IMR-90 (cell line): ENCODE measurements at regions not wholly inside any gene's neighbourhood (a gene's known extent, or its start where the extent isn't known, plus 50 kb on each side); places are given as distances from the start of the nearest gene placed in this dataset.

Experiments
- ATAC-seq: fragments of 200-7000 bp; cut with Tn5 transposase; 2 replicates; pipeline ENCODE4 v1.9.1; 2020; ENCODE audit warnings: low read depth, mild to moderate bottlenecking, moderate library complexity
- BruUV-seq: library from RNA; stranded (reverse); fragments of 400-500 nt; replicated peaks from 2 replicates; lab custom pipeline; 2021; lab: Mats Ljungman, UMichigan
- CTCF ChIA-PET: fragments of 300-600 bp; formaldehyde crosslinking; extraction: SDS; loops from one replicate; lab custom pipeline; 2021; ENCODE audit warnings: antibody characterized with exemption; lab: Yijun Ruan, JAX
- POLR2A ChIA-PET: fragments of 300-600 bp; sonication (Branson Sonifier 250); formaldehyde crosslinking; loops from one replicate; lab custom pipeline; 2022; ENCODE audit warnings: antibody characterized with exemption; ENCODE audit not compliant: unreplicated experiment; lab: Charles Lee
- DNase-seq: peaks from one replicate; pipeline ENCODE4 v3.0.0; 2013
- H2AFZ ChIP-seq: replicated peaks from 2 replicates; pipeline ENCODE3; 2013; ENCODE audit warnings: low read length, mild to moderate bottlenecking; ENCODE audit not compliant: poor library complexity
- H2AK5ac ChIP-seq: 2 replicates; pipeline ENCODE4 v1.6.1; 2013; ENCODE audit warnings: low read depth, low read length, inconsistent platforms
- H2AK9ac ChIP-seq: replicated peaks from 2 replicates; pipeline ENCODE3; 2013; ENCODE audit warnings: mild to moderate bottlenecking, low read depth, low read length, moderate library complexity; ENCODE audit not compliant: poor library complexity
- H2BK120ac ChIP-seq: 2 replicates; pipeline ENCODE4 v1.6.1; 2013; ENCODE audit warnings: low read depth, low read length, inconsistent platforms
- H2BK15ac ChIP-seq: 3 replicates; pipeline ENCODE4 v1.6.1; 2013; ENCODE audit warnings: low read depth, low read length, inconsistent platforms
- H2BK20ac ChIP-seq: 2 replicates; pipeline ENCODE4 v1.6.1; 2013; ENCODE audit warnings: low read depth, mild to moderate bottlenecking, inconsistent platforms, low read length, moderate library complexity
- H2BK5ac ChIP-seq: 2 replicates; pipeline ENCODE4 v1.6.1; 2013; ENCODE audit warnings: mild to moderate bottlenecking, low read depth, low read length, inconsistent platforms; ENCODE audit not compliant: poor library complexity, severe bottlenecking
- H3K14ac ChIP-seq: replicated peaks from 2 replicates; pipeline ENCODE4 v1.6.1; 2013; ENCODE audit warnings: low read depth, low read length, inconsistent platforms
- H3K18ac ChIP-seq: 2 replicates; pipeline ENCODE4 v1.6.1; 2013; ENCODE audit warnings: low read depth, low read length, control low read depth
- H3K23ac ChIP-seq: 2 replicates; pipeline ENCODE4 v1.6.1; 2013; ENCODE audit warnings: low read depth, low read length, inconsistent platforms
- H3K27ac ChIP-seq: 2 replicates; pipeline ENCODE4 v1.5.1; 2013; ENCODE audit warnings: mild to moderate bottlenecking, control low read depth, low read length; ENCODE audit not compliant: insufficient read depth
- H3K27me3 ChIP-seq: 2 replicates; pipeline ENCODE4 v1.6.1; 2013; ENCODE audit warnings: low read length; ENCODE audit not compliant: control insufficient read depth, insufficient read depth
- H3K36me3 ChIP-seq: 2 replicates; pipeline ENCODE4 v1.6.1; 2013; ENCODE audit warnings: low read length, mixed read lengths; ENCODE audit not compliant: control insufficient read depth, insufficient read depth
- H3K4ac ChIP-seq: 2 replicates; pipeline ENCODE4 v1.6.1; 2013; ENCODE audit warnings: low read depth, low read length, inconsistent platforms
- H3K4me1 ChIP-seq: 2 replicates; pipeline ENCODE4 v1.6.1; 2013; ENCODE audit warnings: low read length, mixed read lengths; ENCODE audit not compliant: control insufficient read depth, insufficient read depth
- H3K4me2 ChIP-seq: 2 replicates; pipeline ENCODE4 v1.6.1; 2013; ENCODE audit warnings: low read depth, mild to moderate bottlenecking, control low read depth, low read length, moderate library complexity
- H3K4me3 ChIP-seq: 2 replicates; pipeline ENCODE4 v1.5.1; 2013; ENCODE audit warnings: low read depth, mild to moderate bottlenecking, control low read depth, low read length, moderate library complexity; ENCODE audit not compliant: insufficient read depth
- H3K56ac ChIP-seq: 2 replicates; pipeline ENCODE4 v1.6.1; 2013; ENCODE audit warnings: low read length, inconsistent platforms; ENCODE audit not compliant: insufficient read depth; ENCODE audit errors: extremely low read depth
- H3K79me1 ChIP-seq, 2 experiments: 2 replicates each; pipeline ENCODE4 v1.6.1; 2013; ENCODE audit warnings: low read length in 2 of 2, inconsistent platforms in 1 of 2, low read depth in 1 of 2
- H3K9ac ChIP-seq: 2 replicates; pipeline ENCODE4 v1.6.1; 2013; ENCODE audit warnings: low read depth, low read length, control low read depth
- H3K9me1 ChIP-seq: 2 replicates; pipeline ENCODE4 v1.6.1; 2013; ENCODE audit warnings: low read length, inconsistent platforms; ENCODE audit not compliant: insufficient read depth
- H3K9me3 ChIP-seq: 2 replicates; pipeline ENCODE4 v1.6.1; 2013; ENCODE audit warnings: low read length; ENCODE audit not compliant: control insufficient read depth, insufficient read depth
- H4K20me1 ChIP-seq: 2 replicates; pipeline ENCODE4 v1.6.1; 2013; ENCODE audit warnings: low read length, inconsistent platforms; ENCODE audit not compliant: insufficient read depth
- H4K5ac ChIP-seq: 2 replicates; pipeline ENCODE4 v1.6.1; 2013; ENCODE audit warnings: mild to moderate bottlenecking, low read depth, low read length, control low read depth
- H4K8ac ChIP-seq, 2 experiments: 2 replicates each; pipeline ENCODE4 v1.6.1; 2013; ENCODE audit warnings: low read depth in 2 of 2, low read length in 2 of 2, control low read depth in 1 of 2, inconsistent platforms in 1 of 2
- H4K91ac ChIP-seq: 2 replicates; pipeline ENCODE4 v1.6.1; 2013; ENCODE audit warnings: low read depth, low read length, inconsistent platforms; ENCODE audit not compliant: insufficient read depth
- CEBPB ChIP-seq: IDR thresholded peaks from 2 replicates; pipeline ENCODE4 v1.6.1; 2012; ENCODE audit warnings: low read depth, low read length, improper control_type of control experiment
- CHD1 ChIP-seq: IDR thresholded peaks from 2 replicates; pipeline ENCODE4 v1.6.1; 2012; ENCODE audit warnings: low read depth, low read length, improper control_type of control experiment
- FOS ChIP-seq: fragments of 150-350 bp; IDR thresholded peaks from 2 replicates; pipeline ENCODE4 v1.6.1; 2016; ENCODE audit warnings: low read depth, low read length
- MAZ ChIP-seq: IDR thresholded peaks from 2 replicates; pipeline ENCODE4 v1.6.1; 2012; ENCODE audit warnings: low read depth, mild to moderate bottlenecking, low read length, improper control_type of control experiment, moderate library complexity, borderline replicate concordance
- MXI1 ChIP-seq: IDR thresholded peaks from 2 replicates; pipeline ENCODE4 v1.6.1; 2012; ENCODE audit warnings: low read depth, mild to moderate bottlenecking, low read length, moderate library complexity, borderline replicate concordance
- RAD21 ChIP-seq: IDR thresholded peaks from 2 replicates; pipeline ENCODE4 v1.6.1; 2012; ENCODE audit warnings: low read length, improper control_type of control experiment
- RCOR1 ChIP-seq: IDR thresholded peaks from 2 replicates; pipeline ENCODE4 v1.6.1; 2012; ENCODE audit warnings: mild to moderate bottlenecking, low read length, improper control_type of control experiment; ENCODE audit not compliant: insufficient replicate concordance
- RFX5 ChIP-seq: IDR thresholded peaks from 2 replicates; pipeline ENCODE4 v1.8.0; 2012; ENCODE audit warnings: low read depth, mild to moderate bottlenecking, low read length, moderate library complexity
- SMC3 ChIP-seq: fragments of 150-350 bp; IDR thresholded peaks from 2 replicates; pipeline ENCODE4 v1.6.1; 2016; ENCODE audit warnings: low read depth, mild to moderate bottlenecking, antibody characterized with exemption, low read length, moderate library complexity
- WGBS, 2 experiments: methylation state at CpG; one replicate each; pipeline versions ENCODE4 v1.1.5 to v1.1.7; 2013; ENCODE audit warnings: missing lambda C conversion rate in 2 of 2; ENCODE audit not compliant: insufficient read length in 1 of 2; ENCODE audit errors: extremely low coverage in 2 of 2; 5-methylcytosine and 5-hydroxymethylcytosine counted together
- dilution Hi-C: fragments of 300-500 bp; cut with HindIII; formaldehyde crosslinking; loops from one replicate; pipeline ENCODE4 v1.14.3; 2018; ENCODE audit warnings: low sequenced_read_pairs; ENCODE audit not compliant: unreplicated experiment
- in situ Hi-C: fragments of 300-500 bp; cut with MboI; formaldehyde crosslinking; loops from 3 replicates; pipeline ENCODE4 v1.14.3; 2019; ENCODE audit warnings: low sequenced_read_pairs, inconsistent platforms, mixed read lengths
- intact Hi-C: fragments of 100-400 bp; cut with micrococcal nuclease; formaldehyde crosslinking; loops from 2 replicates; pipeline ENCODE4 v1.10.0; 2022
- TF ChIP-seq, protein P1 (sequence below): fragments of 150-350 bp; IDR thresholded peaks from 2 replicates; pipeline ENCODE4 v1.6.1; 2016; ENCODE audit warnings: low read depth, mild to moderate bottlenecking, low read length, moderate library complexity, borderline replicate concordance
- TF ChIP-seq, protein P2 (sequence below): conservative IDR thresholded peaks from 2 replicates; pipeline ENCODE4 v1.5.1; 2012; ENCODE audit warnings: mild to moderate bottlenecking, low read depth, low read length, improper control_type of control experiment

- Histone ChIP-seq H4K5ac (no peak overlapping the region), H3K14ac (no peak overlapping the region), H3K9me1 (no peaks in the 10 kb centered on the region), H3K18ac (no peak overlapping the region), H3K23ac (no peak overlapping the region), H4K91ac (no peak overlapping the region), H3K4me1 (no peaks in the 10 kb centered on the region), H3K4ac (no peak overlapping the region), H4K8ac (no peak overlapping the region), H3K9me3 (peaks cover 42% of the 10 kb centered on the region), H2AFZ (no peak overlapping the region), H3K9ac (no peak overlapping the region), H4K20me1 (no peaks in the 10 kb centered on the region), H3K27me3 (no peaks in the 10 kb centered on the region), H3K4me2 (no peak overlapping the region), H3K4me3 (no peak overlapping the region), H3K27ac (no peak overlapping the region), H3K36me3 (no peaks in the 10 kb centered on the region), H2BK20ac (no peak overlapping the region), H3K79me1 (no peaks in the 10 kb centered on the region), H2AK9ac (no peak overlapping the region), H3K56ac (no peak overlapping the region), H2BK15ac (no peak overlapping the region), H2BK120ac (no peak overlapping the region), H2AK5ac (no peak overlapping the region), H2BK5ac (no peak overlapping the region)
- TF ChIP-seq, protein P1, sequence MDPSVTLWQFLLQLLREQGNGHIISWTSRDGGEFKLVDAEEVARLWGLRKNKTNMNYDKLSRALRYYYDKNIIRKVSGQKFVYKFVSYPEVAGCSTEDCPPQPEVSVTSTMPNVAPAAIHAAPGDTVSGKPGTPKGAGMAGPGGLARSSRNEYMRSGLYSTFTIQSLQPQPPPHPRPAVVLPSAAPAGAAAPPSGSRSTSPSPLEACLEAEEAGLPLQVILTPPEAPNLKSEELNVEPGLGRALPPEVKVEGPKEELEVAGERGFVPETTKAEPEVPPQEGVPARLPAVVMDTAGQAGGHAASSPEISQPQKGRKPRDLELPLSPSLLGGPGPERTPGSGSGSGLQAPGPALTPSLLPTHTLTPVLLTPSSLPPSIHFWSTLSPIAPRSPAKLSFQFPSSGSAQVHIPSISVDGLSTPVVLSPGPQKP = no peak
- TF ChIP-seq RAD21 (no peak), CHD1 (no peak), MAZ (no peak), RFX5 (no peak), MXI1 (no peak), RCOR1 (no peak), SMC3 (no peak), FOS (no peak), CEBPB (no peak)
- TF ChIP-seq, protein P2, sequence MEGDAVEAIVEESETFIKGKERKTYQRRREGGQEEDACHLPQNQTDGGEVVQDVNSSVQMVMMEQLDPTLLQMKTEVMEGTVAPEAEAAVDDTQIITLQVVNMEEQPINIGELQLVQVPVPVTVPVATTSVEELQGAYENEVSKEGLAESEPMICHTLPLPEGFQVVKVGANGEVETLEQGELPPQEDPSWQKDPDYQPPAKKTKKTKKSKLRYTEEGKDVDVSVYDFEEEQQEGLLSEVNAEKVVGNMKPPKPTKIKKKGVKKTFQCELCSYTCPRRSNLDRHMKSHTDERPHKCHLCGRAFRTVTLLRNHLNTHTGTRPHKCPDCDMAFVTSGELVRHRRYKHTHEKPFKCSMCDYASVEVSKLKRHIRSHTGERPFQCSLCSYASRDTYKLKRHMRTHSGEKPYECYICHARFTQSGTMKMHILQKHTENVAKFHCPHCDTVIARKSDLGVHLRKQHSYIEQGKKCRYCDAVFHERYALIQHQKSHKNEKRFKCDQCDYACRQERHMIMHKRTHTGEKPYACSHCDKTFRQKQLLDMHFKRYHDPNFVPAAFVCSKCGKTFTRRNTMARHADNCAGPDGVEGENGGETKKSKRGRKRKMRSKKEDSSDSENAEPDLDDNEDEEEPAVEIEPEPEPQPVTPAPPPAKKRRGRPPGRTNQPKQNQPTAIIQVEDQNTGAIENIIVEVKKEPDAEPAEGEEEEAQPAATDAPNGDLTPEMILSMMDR = no peak
- intact Hi-C loops = no loop called here
- no TSS peak for BruUV-seq
- ChIA-PET CTCF (no interaction called here), POLR2A (no interaction called here)
- dilution Hi-C loops = no loop called here
- DNase-seq (no peak), ATAC-seq (no peak)
- 70% methylated on average over 2 of the region's 14 CpGs; no CpG with 5 or more reads in 1 of the 2 experiments for WGBS, 2 experiments
- in situ Hi-C loops = no loop called here
Observed at GRCh38 chr19:28606269-28607032, 606.5 kb downstream of the UQCRFS1 start.
